ENCODE measurements at regions not wholly inside any gene's neighbourhood (a gene's known extent, or its start where the extent isn't known, plus 50 kb on each side); places are given as distances from the start of the nearest gene placed in this dataset.

DNA sequence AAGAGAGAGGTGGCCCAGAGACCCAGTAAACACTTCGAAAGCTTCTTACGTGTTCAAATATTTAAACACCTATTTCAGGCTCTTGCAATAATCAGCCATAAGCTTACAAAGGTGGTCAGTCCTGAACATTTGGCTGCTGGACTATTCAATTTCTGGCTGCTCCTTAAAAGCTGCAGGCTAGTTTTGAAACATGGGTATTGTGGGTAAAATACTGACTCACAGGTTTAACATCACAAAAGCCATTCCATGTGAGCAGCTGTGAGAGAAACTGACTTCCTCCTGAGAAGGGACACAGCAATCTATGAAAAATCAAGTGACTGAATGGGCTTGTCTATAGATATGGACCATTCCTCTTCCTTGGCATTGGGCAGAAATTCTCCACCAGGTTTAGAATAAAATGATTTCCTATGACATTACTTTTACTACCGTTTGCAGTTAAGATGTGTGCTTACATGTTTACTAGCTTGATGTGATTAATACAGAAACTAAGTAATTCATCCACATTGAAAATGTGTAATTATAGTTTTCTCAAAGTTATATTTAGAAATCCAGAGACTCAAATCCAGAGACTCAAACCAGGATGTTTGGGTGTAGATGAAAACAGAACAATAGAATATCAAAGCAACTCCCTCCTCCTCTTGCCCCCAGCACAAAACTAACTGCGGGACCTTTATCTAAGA lies 252.3 kb downstream of the GATA3 start:
- H3K4me3 ChIP-seq = no peak overlapping the region
- intact Hi-C loops (cut with DNase I) = no loop called here
- DNase-seq = no peak
- H3K4me1 ChIP-seq = no peaks in the 10 kb centered on the region
- H3K27ac ChIP-seq = no peak overlapping the region
- TF ChIP-seq, protein P1, sequence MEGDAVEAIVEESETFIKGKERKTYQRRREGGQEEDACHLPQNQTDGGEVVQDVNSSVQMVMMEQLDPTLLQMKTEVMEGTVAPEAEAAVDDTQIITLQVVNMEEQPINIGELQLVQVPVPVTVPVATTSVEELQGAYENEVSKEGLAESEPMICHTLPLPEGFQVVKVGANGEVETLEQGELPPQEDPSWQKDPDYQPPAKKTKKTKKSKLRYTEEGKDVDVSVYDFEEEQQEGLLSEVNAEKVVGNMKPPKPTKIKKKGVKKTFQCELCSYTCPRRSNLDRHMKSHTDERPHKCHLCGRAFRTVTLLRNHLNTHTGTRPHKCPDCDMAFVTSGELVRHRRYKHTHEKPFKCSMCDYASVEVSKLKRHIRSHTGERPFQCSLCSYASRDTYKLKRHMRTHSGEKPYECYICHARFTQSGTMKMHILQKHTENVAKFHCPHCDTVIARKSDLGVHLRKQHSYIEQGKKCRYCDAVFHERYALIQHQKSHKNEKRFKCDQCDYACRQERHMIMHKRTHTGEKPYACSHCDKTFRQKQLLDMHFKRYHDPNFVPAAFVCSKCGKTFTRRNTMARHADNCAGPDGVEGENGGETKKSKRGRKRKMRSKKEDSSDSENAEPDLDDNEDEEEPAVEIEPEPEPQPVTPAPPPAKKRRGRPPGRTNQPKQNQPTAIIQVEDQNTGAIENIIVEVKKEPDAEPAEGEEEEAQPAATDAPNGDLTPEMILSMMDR (IDR thresholded peaks at IDR 0.05) = no peak
- H3K36me3 ChIP-seq = no peaks in the 10 kb centered on the region
- ATAC-seq = no peak
- no peaks in the 10 kb centered on the region for H3K9me3 ChIP-seq
- no peaks in the 10 kb centered on the region for H3K27me3 ChIP-seq

DNA sequence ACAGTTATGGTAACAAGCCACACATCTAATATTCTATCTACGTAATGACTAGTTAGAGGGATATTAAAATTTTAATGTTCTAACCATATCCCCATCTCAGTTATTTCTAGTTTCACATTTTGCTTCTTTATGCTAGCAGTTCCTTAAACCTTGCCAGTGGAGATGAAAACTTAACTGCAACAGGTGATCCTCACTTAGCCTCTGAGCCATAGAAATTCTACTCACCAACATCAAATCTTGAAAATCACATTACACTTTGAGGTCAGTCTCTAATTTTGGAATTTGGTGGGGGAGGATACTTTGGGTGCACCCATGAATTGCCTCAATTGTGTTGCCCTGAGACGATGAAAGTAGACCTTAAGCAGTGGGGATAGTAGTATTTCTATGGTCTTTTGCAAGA lies 256.4 kb downstream of the GATA3 start:
- no peak overlapping the region for H3K4me3 ChIP-seq
- TF ChIP-seq, protein P1 (IDR thresholded peaks at IDR 0.05) = no peak
- H3K36me3 ChIP-seq = no peaks in the 10 kb centered on the region
- H3K27me3 ChIP-seq = peaks cover 0 to 6% of the 10 kb centered on the region in 2 donors
- no peaks in the 10 kb centered on the region for H3K4me1 ChIP-seq
- intact Hi-C loops (cut with DNase I) = no loop called here
- H3K9me3 ChIP-seq = no peaks in the 10 kb centered on the region
- no peak for DNase-seq
- no peak overlapping the region for H3K27ac ChIP-seq
- ATAC-seq = no peak

DNA sequence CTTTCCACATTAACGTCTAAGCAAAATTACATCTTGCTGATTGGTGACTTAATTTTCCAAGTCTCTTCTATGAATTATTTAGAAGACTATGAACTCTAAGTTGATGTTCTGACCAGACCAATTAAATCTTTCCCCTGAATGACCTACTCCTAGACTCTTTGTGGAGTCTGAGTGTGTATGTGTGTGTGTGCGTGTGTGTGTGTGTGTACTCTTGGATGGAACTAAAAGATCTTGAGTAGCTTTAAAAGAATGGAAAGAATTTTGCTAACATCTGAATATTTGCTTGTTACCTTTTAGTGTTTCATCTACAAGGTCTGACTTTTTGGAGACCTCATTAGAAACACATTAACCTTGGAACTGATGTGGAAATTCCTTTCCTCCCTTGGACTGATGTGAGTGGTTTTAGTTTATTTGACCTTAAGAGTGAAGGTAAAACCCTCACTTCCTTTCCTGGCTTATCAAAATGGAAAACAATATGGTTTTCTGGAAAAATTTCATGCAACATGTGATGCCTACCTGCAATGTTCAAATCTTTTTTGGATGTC lies 257.1 kb downstream of the GATA3 start:
- intact Hi-C loops (cut with DNase I) = no loop called here
- Histone ChIP-seq H3K4me1 (no peaks in the 10 kb centered on the region), H3K27ac (no peak overlapping the region), H3K9me3 (no peaks in the 10 kb centered on the region), H3K4me3 (no peak overlapping the region), H3K36me3 (no peaks in the 10 kb centered on the region), H3K27me3 (peaks cover 0 to 6% of the 10 kb centered on the region in 2 donors)
- no peak for ATAC-seq
- TF ChIP-seq, protein P1 (IDR thresholded peaks at IDR 0.05) = no peak
- no peak for DNase-seq

DNA sequence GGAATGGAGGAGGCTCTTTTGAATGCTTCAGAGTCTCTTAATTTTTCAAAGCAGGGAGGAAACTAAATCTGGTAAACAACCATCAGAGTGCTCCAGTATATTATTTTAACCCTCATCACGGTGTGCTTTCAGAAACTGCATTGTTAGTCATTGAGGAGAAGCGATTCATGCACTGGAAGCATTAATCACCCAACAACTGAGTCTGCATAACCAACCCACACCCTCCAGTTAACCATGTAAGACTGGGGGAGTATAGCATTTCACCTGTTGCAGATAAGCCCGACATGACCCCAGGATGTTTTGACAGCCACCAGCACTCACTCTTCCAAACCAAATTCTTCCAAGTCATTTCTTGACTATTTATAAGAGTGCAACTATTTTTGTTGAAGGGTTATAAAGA lies 257.6 kb downstream of the GATA3 start:
- peaks cover 0 to 6% of the 10 kb centered on the region in 2 donors for H3K27me3 ChIP-seq
- H3K4me1 ChIP-seq = no peaks in the 10 kb centered on the region
- H3K36me3 ChIP-seq = no peaks in the 10 kb centered on the region
- intact Hi-C loops (cut with DNase I) = no loop called here
- TF ChIP-seq, protein P1 (IDR thresholded peaks at IDR 0.05) = no peak
- no peaks in the 10 kb centered on the region for H3K9me3 ChIP-seq
- no peak overlapping the region for H3K4me3 ChIP-seq
- DNase-seq = no peak
- no peak overlapping the region for H3K27ac ChIP-seq
- ATAC-seq = no peak

DNA sequence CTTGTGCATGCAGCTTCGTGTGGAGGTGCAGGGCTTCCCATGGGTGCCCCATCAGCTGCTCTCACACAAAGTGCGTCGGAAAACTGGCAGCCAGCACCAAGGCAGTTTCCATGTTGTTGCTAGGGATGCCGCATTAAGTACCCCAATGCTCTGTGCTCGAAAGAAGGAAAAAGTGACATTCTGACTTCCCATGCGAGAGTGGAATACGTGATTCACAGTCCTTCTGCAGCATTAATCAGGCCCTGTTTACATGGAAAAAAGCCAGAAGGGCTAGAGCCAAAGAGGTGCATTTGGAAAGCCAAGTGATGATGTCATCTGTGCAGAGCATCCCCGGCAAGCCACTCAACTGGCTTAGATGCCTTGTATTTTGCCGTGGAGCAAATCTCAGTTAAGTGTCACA lies 258.3 kb downstream of the GATA3 start:
- H3K27me3 ChIP-seq = peaks cover 0 to 6% of the 10 kb centered on the region in 2 donors
- ATAC-seq = no peak
- no peak overlapping the region for H3K4me3 ChIP-seq
- no peak overlapping the region for H3K27ac ChIP-seq
- no peaks in the 10 kb centered on the region for H3K4me1 ChIP-seq
- no peaks in the 10 kb centered on the region for H3K9me3 ChIP-seq
- TF ChIP-seq, protein P1 (IDR thresholded peaks at IDR 0.05) = no peak
- H3K36me3 ChIP-seq = no peaks in the 10 kb centered on the region
- intact Hi-C loops (cut with DNase I) = no loop called here
- no peak for DNase-seq
